HepG2 (cell line): ENCODE measurements at regions not wholly inside any gene's neighbourhood (a gene's known extent, or its start where the extent isn't known, plus 50 kb on each side); places are given as distances from the start of the nearest gene placed in this dataset.

Source experiments
- ATAC-seq: fragments of 200-7000 bp; cut with Tn5 transposase; 3 replicates; pipeline ENCODE4 v1.9.1; 2020; ENCODE audit warnings: mild to moderate bottlenecking, moderate library complexity
- BruUV-seq: library from RNA; stranded (reverse); fragments of 400-500 nt; replicated peaks from 2 replicates; lab custom pipeline; 2021; lab: Mats Ljungman, UMichigan
- CTCF ChIA-PET: fragments of 300-600 bp; formaldehyde crosslinking; extraction: SDS; loops from one replicate; lab custom pipeline; 2021; ENCODE audit warnings: low total read pairs, inconsistent platforms, low intra/inter-chr PET ratio; lab: Yijun Ruan, JAX
- POLR2A ChIA-PET: fragments of 350-600 bp; sonication (Branson Sonifier 250); formaldehyde crosslinking; loops from one replicate; lab custom pipeline; 2020; ENCODE audit warnings: antibody characterized with exemption, inconsistent platforms; lab: Yijun Ruan, JAX
- DNase-seq: peaks from one replicate; pipeline ENCODE4 v3.0.0-alpha.2; 2015; ENCODE audit warnings: low spot score
- FAIRE-seq: peaks from 3 replicates; lab custom pipeline; 2011; peaks lifted over from hg19 to GRCh38; lab: Jason Lieb, UNC
- H2AFZ ChIP-seq: one replicate; pipeline ENCODE4 v1.6.1; 2011; ENCODE audit warnings: low read length, inconsistent platforms
- H3K27ac ChIP-seq: fragments of 300-600 bp; 3 replicates; pipeline ENCODE4 v1.8.0; 2011; ENCODE audit warnings: mixed run types, mild to moderate bottlenecking, mixed read lengths, low read length, inconsistent platforms; ENCODE audit not compliant: insufficient read depth; ENCODE audit errors: extremely low read length
- H3K27me3 ChIP-seq, 2 experiments: fragments of 200-600 bp in 1 of 2; 2 replicates in 1 of 2; 3 replicates in 1 of 2; pipeline versions ENCODE4 v1.6.0 to v1.8.0; 2011; ENCODE audit warnings: low read length in 2 of 2, mild to moderate bottlenecking in 2 of 2, moderate library complexity in 2 of 2, inconsistent platforms in 1 of 2; ENCODE audit not compliant: insufficient read depth in 2 of 2, control insufficient read depth in 1 of 2
- H3K36me3 ChIP-seq, 2 experiments: fragments of 200-600 bp in 1 of 2; replicated peaks in 1 of 2; 2 replicates in 1 of 2; 3 replicates in 1 of 2; pipeline versions ENCODE4 v1.5.1 to v1.8.0; 2011; ENCODE audit warnings: low read length in 2 of 2, inconsistent platforms in 1 of 2; ENCODE audit not compliant: insufficient read depth in 2 of 2, control insufficient read depth in 1 of 2
- H3K4me1 ChIP-seq: 2 replicates; pipeline ENCODE4 v1.5.1; 2012; ENCODE audit warnings: low read length, inconsistent platforms; ENCODE audit not compliant: insufficient read depth
- H3K4me2 ChIP-seq: 2 replicates; pipeline ENCODE4 v1.6.0; 2011; ENCODE audit warnings: low read depth, low read length, inconsistent platforms
- H3K4me3 ChIP-seq, 3 experiments: fragments of 200-600 bp in 1 of 3; sonication (generic), shearing (Covaris generic) in 1 of 3; replicated peaks in 1 of 3; 2 replicates each; pipeline ENCODE4 v1.5.1; 2011 to 2016; ENCODE audit warnings: low read length in 3 of 3, inconsistent platforms in 2 of 3, low read depth in 2 of 3, mild to moderate bottlenecking in 2 of 3, control low read depth in 1 of 3, mixed read lengths in 1 of 3; ENCODE audit not compliant: insufficient read depth in 1 of 3
- H3K79me2 ChIP-seq: one replicate; pipeline ENCODE4 v1.6.1; 2011; ENCODE audit warnings: low read length, inconsistent platforms; ENCODE audit not compliant: insufficient read depth
- H3K9ac ChIP-seq: 2 replicates; pipeline ENCODE4 v1.6.0; 2011; ENCODE audit warnings: mild to moderate bottlenecking, low read depth, low read length, inconsistent platforms; ENCODE audit not compliant: insufficient read depth
- H3K9me3 ChIP-seq: 2 replicates; pipeline ENCODE4 v1.5.1; 2012; ENCODE audit warnings: mild to moderate bottlenecking, low read length
- H4K20me1 ChIP-seq: 2 replicates; pipeline ENCODE4 v1.6.0; 2011; ENCODE audit warnings: inconsistent platforms, mild to moderate bottlenecking, low read length, moderate library complexity; ENCODE audit not compliant: insufficient read depth
- GTF3A ChIP-seq: sonication (generic); formaldehyde crosslinking; conservative IDR thresholded peaks from 2 replicates; pipeline ENCODE4 v1.4.0; 2020; ENCODE audit warnings: mild to moderate bottlenecking, missing genetic modification reagents
- NFYB ChIP-seq: sonication (generic); formaldehyde crosslinking; IDR thresholded peaks from 2 replicates; pipeline ENCODE4 v1.4.0; 2020; ENCODE audit warnings: missing genetic modification reagents
- NFYC ChIP-seq: IDR thresholded peaks from 2 replicates; pipeline ENCODE4 v1.6.1; 2016; ENCODE audit warnings: missing genetic modification reagents, missing compliant biosample characterization
- ZNF569 ChIP-seq: sonication (generic); formaldehyde crosslinking; IDR thresholded peaks from 2 replicates; pipeline ENCODE4 v1.5.0; 2020; ENCODE audit warnings: mild to moderate bottlenecking, missing genetic modification reagents, moderate library complexity, borderline replicate concordance
- WGBS: methylation state at CpG from one replicate; pipeline ENCODE4 v1.1.6; 2017; ENCODE audit warnings: low lambda C conversion rate; 5-methylcytosine and 5-hydroxymethylcytosine counted together
- in situ Hi-C: cut with HindIII; loops from 2 replicates; pipeline ENCODE4 v1.10.0; 2017; ENCODE audit warnings: low pct_unique_long_range_greater_than_20kb; ENCODE audit not compliant: extremely low pct_ligation_motif_present
- intact Hi-C: fragments of 100-400 bp; cut with micrococcal nuclease; formaldehyde crosslinking; loops from one replicate; pipeline ENCODE4 v1.10.0; 2022; ENCODE audit not compliant: unreplicated experiment
- TF ChIP-seq, protein P1 (sequence below): sonication (generic); formaldehyde crosslinking; IDR thresholded peaks from 2 replicates; pipeline ENCODE4 v1.4.0; 2020; ENCODE audit warnings: missing genetic modification reagents; ENCODE audit errors: not compliant biosample characterization

DNA sequence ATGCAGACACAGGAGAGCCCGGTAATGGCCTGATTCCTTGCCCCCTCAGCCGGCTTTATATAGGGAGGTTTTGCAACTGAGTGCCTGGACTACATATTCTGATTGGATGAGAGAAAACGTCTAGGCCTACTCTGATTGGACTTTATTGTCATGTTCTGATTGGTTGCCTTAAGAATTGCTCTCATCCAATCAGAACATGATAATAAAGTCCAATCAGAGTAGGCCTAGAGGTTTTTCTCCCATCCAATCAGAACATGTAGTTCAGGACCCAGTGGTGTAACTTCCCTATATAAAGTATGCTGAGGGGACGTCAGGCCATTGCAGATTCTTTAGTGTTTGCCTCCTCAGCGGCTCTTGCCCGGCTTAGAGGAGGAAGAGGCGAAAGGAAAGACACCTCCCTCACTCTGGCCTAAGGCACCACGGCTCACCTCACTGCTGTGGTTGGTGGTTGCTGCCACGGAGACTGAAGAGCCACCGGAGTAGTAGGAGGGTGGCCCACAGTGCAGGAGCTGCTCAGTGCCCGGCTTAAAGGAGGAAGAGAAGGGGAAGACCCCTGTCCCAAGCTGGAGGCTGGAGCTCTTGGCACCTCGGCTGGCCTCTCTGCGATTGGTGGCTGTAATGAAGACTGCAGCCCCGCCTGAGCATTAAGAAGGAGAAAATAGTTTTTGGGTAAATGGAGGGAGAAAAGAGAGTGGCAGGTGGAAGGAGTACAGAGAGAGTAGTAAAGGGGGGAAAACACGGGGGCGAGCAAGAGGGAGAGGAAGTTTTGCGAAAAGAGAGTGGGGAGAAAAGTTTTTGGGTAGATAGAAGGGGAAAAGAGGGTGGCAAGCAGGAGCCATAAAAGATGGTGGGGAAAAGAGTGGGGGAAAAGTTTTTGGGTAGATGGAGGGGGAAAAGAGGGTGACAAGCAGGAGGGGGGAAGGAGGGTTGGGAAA is 116.7 kb upstream of the SERPIND1 start:
- BruUV-seq = no TSS peak
- 33% methylated on average over 12 of the region's 17 CpGs for WGBS
- ChIA-PET CTCF (no interaction called here), POLR2A (no interaction called here)
- intact Hi-C loops = no loop called here
- FAIRE-seq (no peak), ATAC-seq (peak; percentile 63), DNase-seq (peak; percentile 55)
- Histone ChIP-seq H3K9me3 (no peaks in the 10 kb centered on the region), H4K20me1 (no peaks in the 10 kb centered on the region), H3K4me3 (peak overlapping the region in 2 of 3 experiments; percentile 33 to 38; a peak in 3 of 6 replicates), H3K4me1 (no peaks in the 10 kb centered on the region), H3K27ac (no peak overlapping the region), H3K79me2 (no peaks in the 10 kb centered on the region), H3K9ac (no peak overlapping the region), H2AFZ (no peak overlapping the region), H3K27me3 (peaks cover 0 to 8% of the 10 kb centered on the region in 2 experiments; a peak in 2 of 5 replicates), H3K36me3 (no peaks in the 10 kb centered on the region), H3K4me2 (peak overlapping the region; percentile 50)
- TF ChIP-seq ZNF569 (no peak), GTF3A (CRISPR knock-in tag) (no peak), NFYC (CRISPR knock-in tag) (peak; percentile 72), NFYB (CRISPR knock-in tag) (peak; percentile 55)
- TF ChIP-seq, protein P1, sequence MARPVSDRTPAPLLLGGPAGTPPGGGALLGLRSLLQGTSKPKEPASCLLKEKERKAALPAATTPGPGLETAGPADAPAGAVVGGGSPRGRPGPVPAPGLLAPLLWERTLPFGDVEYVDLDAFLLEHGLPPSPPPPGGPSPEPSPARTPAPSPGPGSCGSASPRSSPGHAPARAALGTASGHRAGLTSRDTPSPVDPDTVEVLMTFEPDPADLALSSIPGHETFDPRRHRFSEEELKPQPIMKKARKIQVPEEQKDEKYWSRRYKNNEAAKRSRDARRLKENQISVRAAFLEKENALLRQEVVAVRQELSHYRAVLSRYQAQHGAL = no peak
- in situ Hi-C loops = no loop called here
